ENCODE measurements at regions not wholly inside any gene's neighbourhood (a gene's known extent, or its start where the extent isn't known, plus 50 kb on each side); places are given as distances from the start of the nearest gene placed in this dataset.
"Not testable (repeated sequence)": the region's sequence is repeated elsewhere in the genome, so short reads cannot be mapped to it uniquely, and the experiment has no call there.

GRCh38 chr7:56697058-56697457 is 435.2 kb downstream of the ZNF479 start:
- H3K27ac ChIP-seq, result not testable (repeated sequence)

GRCh38 chr7:56686276-56686859 is 445.9 kb downstream of the ZNF479 start:
- no peak overlapping the region for H3K27ac ChIP-seq
- TF ChIP-seq ZFX (IDR thresholded peaks at IDR 0.05; ENCODE audit: borderline replicate concordance) (no peak), CTCF (IDR thresholded peaks at IDR 0.05) (no peak)

- H3K27ac ChIP-seq, result no peak overlapping the region
- TF ChIP-seq CTCF (IDR thresholded peaks at IDR 0.05), result no peak
- TF ChIP-seq ZFX (IDR thresholded peaks at IDR 0.05; ENCODE audit: borderline replicate concordance), result no peak
Observed at GRCh38 chr7:56639173-56639746, 493.0 kb downstream of the ZNF479 start.

- no peak for TF ChIP-seq ZFX (IDR thresholded peaks at IDR 0.05; ENCODE audit: borderline replicate concordance)
- no peak overlapping the region for H3K27ac ChIP-seq
Observed at GRCh38 chr7:56609852-56610355, 493.7 kb upstream of the NUPR2 start.

GRCh38 chr7:56605146-56605545 is 488.9 kb upstream of the NUPR2 start:
- TF ChIP-seq CTCF (IDR thresholded peaks at IDR 0.05) (no peak), ZFX (IDR thresholded peaks at IDR 0.05; ENCODE audit: borderline replicate concordance) (no peak)
- no peak overlapping the region for H3K27ac ChIP-seq

- no peak for TF ChIP-seq ZFX (IDR thresholded peaks at IDR 0.05; ENCODE audit: borderline replicate concordance)
- TF ChIP-seq CTCF (IDR thresholded peaks at IDR 0.05), result no peak
- H3K27ac ChIP-seq, result no peak overlapping the region
Observed at GRCh38 chr7:56578612-56579011, 462.4 kb upstream of the NUPR2 start.

- no peak for TF ChIP-seq CTCF (IDR thresholded peaks at IDR 0.05)
- TF ChIP-seq ZFX (IDR thresholded peaks at IDR 0.05; ENCODE audit: borderline replicate concordance), result no peak
- H3K27ac ChIP-seq, result no peak overlapping the region
Observed at GRCh38 chr7:56570968-56571367, 454.8 kb upstream of the NUPR2 start.

- TF ChIP-seq CTCF (IDR thresholded peaks at IDR 0.05), result no peak
- no peak for TF ChIP-seq ZFX (IDR thresholded peaks at IDR 0.05; ENCODE audit: borderline replicate concordance)
- H3K27ac ChIP-seq, result no peak overlapping the region
Observed at GRCh38 chr7:56538541-56539429, 422.6 kb upstream of the NUPR2 start.

Data from 22Rv1 (cell line).